ENCODE measurements at regions not wholly inside any gene's neighbourhood (a gene's known extent, or its start where the extent isn't known, plus 50 kb on each side); places are given as distances from the start of the nearest gene placed in this dataset.

DNA sequence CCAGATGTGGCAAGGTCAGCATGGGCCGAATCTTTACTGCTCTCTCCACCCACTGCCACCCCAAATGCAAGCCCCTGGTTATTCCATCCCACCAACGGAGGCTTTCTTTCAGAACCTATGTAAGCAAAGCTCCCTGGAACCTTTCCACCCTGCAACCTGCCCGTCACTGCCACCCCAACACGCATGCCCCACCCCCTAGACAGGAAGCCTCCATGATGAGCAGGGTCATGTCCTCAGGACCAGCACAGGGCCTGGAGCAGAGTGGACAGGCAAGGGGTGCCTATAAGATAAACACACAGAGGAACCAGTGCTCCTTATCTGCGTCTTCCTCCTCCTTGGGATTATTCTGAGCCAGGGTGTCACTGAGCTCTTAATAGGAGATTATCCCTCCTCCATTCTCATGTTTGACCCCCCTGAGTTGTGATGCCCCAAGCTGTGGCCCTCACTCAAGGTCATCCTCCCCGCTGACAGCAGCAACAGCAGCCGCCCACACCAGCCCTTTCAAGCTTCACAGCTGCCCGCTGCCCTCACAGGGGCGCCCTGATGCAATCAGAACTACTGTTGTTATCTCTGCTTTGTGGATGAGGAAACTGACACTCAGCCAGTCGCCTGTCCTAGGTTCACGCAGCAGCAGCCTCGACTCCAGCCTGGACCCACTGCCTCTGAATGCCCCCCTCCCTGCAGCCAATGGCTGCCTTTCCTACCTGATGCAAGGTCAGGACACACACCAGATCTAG, 647.3 kb downstream of the TBC1D22A start:
- Histone ChIP-seq H3K4me1 (ENCODE audit: insufficient read depth) (no peaks in the 10 kb centered on the region), H3K27ac (no peak overlapping the region), H3K9me3 (no peaks in the 10 kb centered on the region), H3K27me3 (no peaks in the 10 kb centered on the region), H3K36me3 (no peaks in the 10 kb centered on the region), H3K4me3 (no peak overlapping the region)
- TF ChIP-seq EP300 (IDR thresholded peaks at IDR 0.05) (no peak), POLR2A (IDR thresholded peaks at IDR 0.05) (no peak)
- TF ChIP-seq, protein P1, sequence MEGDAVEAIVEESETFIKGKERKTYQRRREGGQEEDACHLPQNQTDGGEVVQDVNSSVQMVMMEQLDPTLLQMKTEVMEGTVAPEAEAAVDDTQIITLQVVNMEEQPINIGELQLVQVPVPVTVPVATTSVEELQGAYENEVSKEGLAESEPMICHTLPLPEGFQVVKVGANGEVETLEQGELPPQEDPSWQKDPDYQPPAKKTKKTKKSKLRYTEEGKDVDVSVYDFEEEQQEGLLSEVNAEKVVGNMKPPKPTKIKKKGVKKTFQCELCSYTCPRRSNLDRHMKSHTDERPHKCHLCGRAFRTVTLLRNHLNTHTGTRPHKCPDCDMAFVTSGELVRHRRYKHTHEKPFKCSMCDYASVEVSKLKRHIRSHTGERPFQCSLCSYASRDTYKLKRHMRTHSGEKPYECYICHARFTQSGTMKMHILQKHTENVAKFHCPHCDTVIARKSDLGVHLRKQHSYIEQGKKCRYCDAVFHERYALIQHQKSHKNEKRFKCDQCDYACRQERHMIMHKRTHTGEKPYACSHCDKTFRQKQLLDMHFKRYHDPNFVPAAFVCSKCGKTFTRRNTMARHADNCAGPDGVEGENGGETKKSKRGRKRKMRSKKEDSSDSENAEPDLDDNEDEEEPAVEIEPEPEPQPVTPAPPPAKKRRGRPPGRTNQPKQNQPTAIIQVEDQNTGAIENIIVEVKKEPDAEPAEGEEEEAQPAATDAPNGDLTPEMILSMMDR (IDR thresholded peaks at IDR 0.05): no peak
- 33 to 56% (median 52%) methylated on average over 12 of the region's 12 CpGs for WGBS, 3 donors
- intact Hi-C loops (cut with DNase I): no loop called here
- DNase-seq: no peak

DNA sequence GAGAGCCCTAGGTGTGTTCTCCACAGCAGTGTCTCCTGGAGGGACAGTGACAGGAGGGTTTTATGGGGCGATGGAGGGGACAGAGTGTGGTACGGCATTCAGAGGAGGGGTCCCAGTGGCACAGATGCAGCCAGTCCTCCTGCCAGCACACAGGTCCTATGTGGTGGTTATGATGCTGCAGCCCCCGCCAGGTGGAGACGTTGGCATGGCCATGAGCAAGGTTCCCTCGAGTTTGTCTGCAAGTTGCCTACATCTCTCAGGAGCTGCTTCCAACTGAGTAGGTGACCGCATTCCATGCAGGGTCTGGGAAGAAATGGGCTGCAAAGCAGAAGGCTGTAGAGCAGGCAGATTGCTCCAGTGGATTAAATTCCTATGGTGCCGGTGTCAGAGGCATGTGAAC, 646.0 kb downstream of the TBC1D22A start:
- DNase-seq: no peak
- Histone ChIP-seq H3K27me3 (no peaks in the 10 kb centered on the region), H3K36me3 (no peaks in the 10 kb centered on the region), H3K4me1 (ENCODE audit: insufficient read depth) (no peaks in the 10 kb centered on the region), H3K4me3 (no peak overlapping the region), H3K9me3 (no peaks in the 10 kb centered on the region), H3K27ac (no peak overlapping the region)
- intact Hi-C loops (cut with DNase I): no loop called here
- WGBS, 3 donors: 67 to 76% (median 76%) methylated on average over 7 of the region's 7 CpGs
- no peak for TF ChIP-seq EP300 (IDR thresholded peaks at IDR 0.05)
- TF ChIP-seq, protein P1 (IDR thresholded peaks at IDR 0.05): no peak
- TF ChIP-seq POLR2A (IDR thresholded peaks at IDR 0.05): no peak

DNA sequence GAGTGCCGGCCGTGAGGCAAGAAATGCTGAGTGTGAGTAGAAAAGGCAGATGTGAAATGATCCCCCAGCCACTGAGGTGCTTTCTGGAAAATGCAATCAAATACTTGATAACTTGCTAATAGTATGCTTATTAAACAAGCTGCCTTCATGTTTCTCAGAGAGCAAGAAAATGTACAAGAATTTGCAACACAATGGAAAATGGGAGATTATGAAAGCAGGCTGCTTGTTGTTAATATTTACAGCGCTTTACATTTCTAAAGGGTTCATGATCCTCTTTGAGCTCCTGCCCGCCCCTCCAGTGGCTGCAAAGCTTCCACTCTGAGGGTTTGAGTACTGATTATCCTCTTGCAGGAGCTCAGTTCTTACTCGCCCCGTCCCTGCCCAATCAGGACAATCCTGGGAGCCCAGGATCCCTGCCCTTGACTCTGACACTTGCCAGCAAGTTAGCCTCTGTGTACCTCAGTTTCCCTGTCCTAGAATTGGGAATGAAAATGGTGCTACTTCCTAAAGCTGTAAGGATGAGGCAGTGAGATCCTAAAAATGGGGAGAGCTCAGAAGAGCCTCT, 645.1 kb downstream of the TBC1D22A start:
- Histone ChIP-seq H3K9me3 (no peaks in the 10 kb centered on the region), H3K27me3 (no peaks in the 10 kb centered on the region), H3K27ac (no peak overlapping the region), H3K36me3 (no peaks in the 10 kb centered on the region), H3K4me3 (no peak overlapping the region), H3K4me1 (ENCODE audit: insufficient read depth) (no peaks in the 10 kb centered on the region)
- WGBS, 3 donors: 56 to 71% (median 59%) methylated on average over 6 of the region's 6 CpGs
- intact Hi-C loops (cut with DNase I): no loop called here
- DNase-seq: no peak
- TF ChIP-seq POLR2A (IDR thresholded peaks at IDR 0.05) (no peak), EP300 (IDR thresholded peaks at IDR 0.05) (no peak)
- TF ChIP-seq, protein P1 (IDR thresholded peaks at IDR 0.05): no peak

DNA sequence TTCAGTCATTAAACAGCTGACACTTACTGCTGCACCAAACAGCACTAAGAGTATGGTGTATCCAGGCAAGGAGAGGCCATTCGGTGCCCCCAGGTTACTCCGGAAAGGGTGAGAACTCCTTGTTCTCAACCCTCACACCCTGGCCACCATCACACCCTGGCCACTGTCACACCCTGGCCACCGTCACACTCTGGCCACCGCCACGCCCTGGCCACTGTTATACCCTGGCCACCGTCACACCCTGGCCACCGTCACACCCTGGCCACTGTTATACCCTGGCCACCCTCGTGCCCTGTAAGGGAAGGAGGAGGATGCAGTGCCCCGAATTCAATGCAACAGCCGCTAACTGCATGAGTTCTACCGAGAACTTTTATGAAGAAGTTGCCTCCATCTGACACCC, 644.4 kb downstream of the TBC1D22A start:
- intact Hi-C loops (cut with DNase I): no loop called here
- no peak for DNase-seq
- no peak for TF ChIP-seq EP300 (IDR thresholded peaks at IDR 0.05)
- no peak for TF ChIP-seq POLR2A (IDR thresholded peaks at IDR 0.05)
- TF ChIP-seq, protein P1 (IDR thresholded peaks at IDR 0.05): no peak
- Histone ChIP-seq H3K36me3 (no peaks in the 10 kb centered on the region), H3K9me3 (no peaks in the 10 kb centered on the region), H3K4me3 (no peak overlapping the region), H3K27me3 (no peaks in the 10 kb centered on the region), H3K27ac (no peak overlapping the region), H3K4me1 (ENCODE audit: insufficient read depth) (no peaks in the 10 kb centered on the region)
- 82 to 88% (median 87%) methylated on average over 11 of the region's 11 CpGs for WGBS, 3 donors
